Adrenal gland (tissue), 5 donors: ENCODE measurements at regions not wholly inside any gene's neighbourhood (a gene's known extent, or its start where the extent isn't known, plus 50 kb on each side); places are given as distances from the start of the nearest gene placed in this dataset.

Source experiments
- POLR2A ChIP-seq, 2 donors: fragments of 450-650 bp; IDR thresholded peaks; one replicate each; pipeline ENCODE4 v1.6.1; 2017; ENCODE audit warnings: antibody characterized with exemption in 2 of 2, mild to moderate bottlenecking in 2 of 2, moderate library complexity in 1 of 2
- TF ChIP-seq, protein P1 (sequence below), 6 experiments: fragments of 450-650 bp in 4 of 6; fragments of 200-600 bp in 2 of 6; sonication (generic) in 1 of 6; IDR thresholded peaks; 1 replicate in 5 of 6; 2 replicates in 1 of 6; pipeline versions ENCODE4 v1.5.1 to v1.8.0; 2016 to 2021; ENCODE audit warnings: antibody characterized with exemption in 6 of 6, mild to moderate bottlenecking in 2 of 6, moderate library complexity in 1 of 6
- donor health status: DM: no; HTN: no; CAD: no.

DNA sequence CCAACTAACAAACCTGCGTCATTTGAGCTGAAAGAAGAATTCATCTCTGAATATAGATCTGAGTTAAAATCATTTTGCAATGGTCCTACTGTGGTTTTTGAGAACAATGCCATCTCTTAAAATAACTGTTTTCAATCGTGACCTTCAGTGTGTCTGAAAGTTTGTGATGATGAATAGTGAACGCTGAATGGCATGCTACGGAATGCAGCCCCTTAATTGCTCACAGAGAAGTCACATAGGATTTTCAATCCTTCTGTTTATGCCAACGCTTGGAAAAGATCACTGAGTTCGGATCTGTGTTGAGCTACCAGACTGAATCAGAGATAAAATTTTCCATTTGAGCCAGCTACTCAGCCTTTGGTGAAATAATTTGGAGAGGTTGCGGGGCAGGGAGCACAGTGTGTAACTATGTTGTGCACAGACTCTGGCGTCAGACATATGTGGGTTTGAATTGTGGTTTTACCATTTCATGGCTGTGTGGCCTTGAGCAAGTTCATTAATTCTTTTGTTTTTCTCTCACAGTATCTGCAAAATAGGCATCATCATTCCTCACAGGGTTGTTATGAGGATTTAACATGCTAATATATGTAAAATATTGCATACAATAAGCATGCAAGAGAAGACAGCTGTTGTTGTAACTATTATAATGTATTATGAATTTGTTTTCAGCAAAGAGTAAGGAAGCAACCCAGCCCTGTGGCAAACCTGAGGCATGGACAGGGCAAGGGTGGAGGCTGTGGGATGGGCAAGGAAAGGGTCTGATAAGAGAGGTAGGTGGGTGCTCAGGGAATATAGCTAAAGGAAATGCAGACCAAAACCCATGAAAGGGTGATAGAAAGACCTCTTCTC, 679.9 kb downstream of the KCNA4 start:
- no peak for TF ChIP-seq POLR2A (IDR thresholded peaks at IDR 0.05)
- TF ChIP-seq, protein P1, sequence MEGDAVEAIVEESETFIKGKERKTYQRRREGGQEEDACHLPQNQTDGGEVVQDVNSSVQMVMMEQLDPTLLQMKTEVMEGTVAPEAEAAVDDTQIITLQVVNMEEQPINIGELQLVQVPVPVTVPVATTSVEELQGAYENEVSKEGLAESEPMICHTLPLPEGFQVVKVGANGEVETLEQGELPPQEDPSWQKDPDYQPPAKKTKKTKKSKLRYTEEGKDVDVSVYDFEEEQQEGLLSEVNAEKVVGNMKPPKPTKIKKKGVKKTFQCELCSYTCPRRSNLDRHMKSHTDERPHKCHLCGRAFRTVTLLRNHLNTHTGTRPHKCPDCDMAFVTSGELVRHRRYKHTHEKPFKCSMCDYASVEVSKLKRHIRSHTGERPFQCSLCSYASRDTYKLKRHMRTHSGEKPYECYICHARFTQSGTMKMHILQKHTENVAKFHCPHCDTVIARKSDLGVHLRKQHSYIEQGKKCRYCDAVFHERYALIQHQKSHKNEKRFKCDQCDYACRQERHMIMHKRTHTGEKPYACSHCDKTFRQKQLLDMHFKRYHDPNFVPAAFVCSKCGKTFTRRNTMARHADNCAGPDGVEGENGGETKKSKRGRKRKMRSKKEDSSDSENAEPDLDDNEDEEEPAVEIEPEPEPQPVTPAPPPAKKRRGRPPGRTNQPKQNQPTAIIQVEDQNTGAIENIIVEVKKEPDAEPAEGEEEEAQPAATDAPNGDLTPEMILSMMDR (IDR thresholded peaks at IDR 0.05) = no peak
